Femur (tissue), 1 donor: ENCODE measurements at regions not wholly inside any gene's neighbourhood (a gene's known extent, or its start where the extent isn't known, plus 50 kb on each side); places are given as distances from the start of the nearest gene placed in this dataset.

Experiments used
- DNase-seq: peaks from one replicate; pipeline ENCODE4 v3.0.0-alpha.2; 2017

- no peak for DNase-seq
Observed at GRCh38 chr1:214935258-214935657, 147.3 kb upstream of the KCNK2 start.

- DNase-seq = no peak
Observed at GRCh38 chr1:214939180-214939579, 143.4 kb upstream of the KCNK2 start.

- DNase-seq = no peak
Observed at GRCh38 chr1:214941061-214941460, 141.5 kb upstream of the KCNK2 start.

- DNase-seq = no peak
Observed at GRCh38 chr1:214943054-214943453, 139.5 kb upstream of the KCNK2 start.

- no peak for DNase-seq
Observed at GRCh38 chr1:214946615-214947014, 135.9 kb upstream of the KCNK2 start.

- no peak for DNase-seq
Observed at GRCh38 chr1:214952648-214953047, 129.9 kb upstream of the KCNK2 start.

GRCh38 chr1:214953901-214954616 is 128.5 kb upstream of the KCNK2 start:
- no peak for DNase-seq

GRCh38 chr1:214954617-214954949 is 128.0 kb upstream of the KCNK2 start:
- no peak for DNase-seq

- DNase-seq = no peak
Observed at GRCh38 chr1:214957330-214958137, 125.0 kb upstream of the KCNK2 start.

GRCh38 chr1:214958486-214958885 is 124.1 kb upstream of the KCNK2 start:
- no peak for DNase-seq

- peak; percentile 19 for DNase-seq
Observed at GRCh38 chr1:214966346-214966745, 116.2 kb upstream of the KCNK2 start.

- DNase-seq = no peak
Observed at GRCh38 chr1:214967865-214968575, 114.5 kb upstream of the KCNK2 start.

GRCh38 chr1:214970016-214970415 is 112.5 kb upstream of the KCNK2 start:
- no peak for DNase-seq

GRCh38 chr1:214971071-214971470 is 111.5 kb upstream of the KCNK2 start:
- DNase-seq = no peak

- DNase-seq = no peak
Observed at GRCh38 chr1:214974002-214974401, 108.5 kb upstream of the KCNK2 start.

GRCh38 chr1:214976665-214977064 is 105.9 kb upstream of the KCNK2 start:
- DNase-seq = no peak

GRCh38 chr1:214977110-214977509 is 105.4 kb upstream of the KCNK2 start:
- no peak for DNase-seq

GRCh38 chr1:214977700-214978374 is 104.7 kb upstream of the KCNK2 start:
- no peak for DNase-seq

GRCh38 chr1:214979191-214979590 is 103.3 kb upstream of the KCNK2 start:
- no peak for DNase-seq

- DNase-seq = no peak
Observed at GRCh38 chr1:214980921-214981320, 101.6 kb upstream of the KCNK2 start.

GRCh38 chr1:214983126-214983869 is 99.2 kb upstream of the KCNK2 start:
- DNase-seq = no peak

- no peak for DNase-seq
Observed at GRCh38 chr1:214989341-214989740, 93.2 kb upstream of the KCNK2 start.

- DNase-seq = no peak
Observed at GRCh38 chr1:214990619-214991018, 91.9 kb upstream of the KCNK2 start.
